ENCODE measurements at regions not wholly inside any gene's neighbourhood (a gene's known extent, or its start where the extent isn't known, plus 50 kb on each side); places are given as distances from the start of the nearest gene placed in this dataset.

DNA sequence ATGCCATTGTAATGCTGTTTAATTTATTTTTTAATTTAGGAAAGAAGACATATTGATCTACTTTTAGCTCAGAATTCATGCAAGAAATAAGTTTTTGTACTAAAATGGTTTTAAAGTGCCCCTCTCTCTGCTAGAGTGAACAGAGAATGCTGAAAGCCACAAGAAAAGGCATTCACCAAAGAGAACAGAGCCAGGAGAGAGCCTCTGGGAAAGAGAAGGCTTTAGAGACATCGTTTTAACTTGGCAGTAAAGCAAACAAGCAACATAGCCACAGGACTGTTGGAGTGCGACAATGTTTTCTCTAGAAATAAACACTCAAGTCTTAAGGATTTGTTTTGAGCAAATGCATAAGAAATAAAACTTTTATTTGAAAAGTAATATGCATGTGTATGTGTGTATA lies 484.1 kb upstream of the CPEB2 start:
- TF ChIP-seq, protein P1, sequence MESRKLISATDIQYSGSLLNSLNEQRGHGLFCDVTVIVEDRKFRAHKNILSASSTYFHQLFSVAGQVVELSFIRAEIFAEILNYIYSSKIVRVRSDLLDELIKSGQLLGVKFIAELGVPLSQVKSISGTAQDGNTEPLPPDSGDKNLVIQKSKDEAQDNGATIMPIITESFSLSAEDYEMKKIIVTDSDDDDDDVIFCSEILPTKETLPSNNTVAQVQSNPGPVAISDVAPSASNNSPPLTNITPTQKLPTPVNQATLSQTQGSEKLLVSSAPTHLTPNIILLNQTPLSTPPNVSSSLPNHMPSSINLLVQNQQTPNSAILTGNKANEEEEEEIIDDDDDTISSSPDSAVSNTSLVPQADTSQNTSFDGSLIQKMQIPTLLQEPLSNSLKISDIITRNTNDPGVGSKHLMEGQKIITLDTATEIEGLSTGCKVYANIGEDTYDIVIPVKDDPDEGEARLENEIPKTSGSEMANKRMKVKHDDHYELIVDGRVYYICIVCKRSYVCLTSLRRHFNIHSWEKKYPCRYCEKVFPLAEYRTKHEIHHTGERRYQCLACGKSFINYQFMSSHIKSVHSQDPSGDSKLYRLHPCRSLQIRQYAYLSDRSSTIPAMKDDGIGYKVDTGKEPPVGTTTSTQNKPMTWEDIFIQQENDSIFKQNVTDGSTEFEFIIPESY (IDR thresholded peaks at IDR 0.05; ENCODE audit: borderline replicate concordance, low read depth): no peak
- TF ChIP-seq, protein P2, sequence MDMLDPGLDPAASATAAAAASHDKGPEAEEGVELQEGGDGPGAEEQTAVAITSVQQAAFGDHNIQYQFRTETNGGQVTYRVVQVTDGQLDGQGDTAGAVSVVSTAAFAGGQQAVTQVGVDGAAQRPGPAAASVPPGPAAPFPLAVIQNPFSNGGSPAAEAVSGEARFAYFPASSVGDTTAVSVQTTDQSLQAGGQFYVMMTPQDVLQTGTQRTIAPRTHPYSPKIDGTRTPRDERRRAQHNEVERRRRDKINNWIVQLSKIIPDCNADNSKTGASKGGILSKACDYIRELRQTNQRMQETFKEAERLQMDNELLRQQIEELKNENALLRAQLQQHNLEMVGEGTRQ (IDR thresholded peaks at IDR 0.05; ENCODE audit: borderline replicate concordance, low read depth, low read length): no peak
- TF ChIP-seq RCOR1 (IDR thresholded peaks at IDR 0.05; ENCODE audit: low read length) (no peak), TCF12 (IDR thresholded peaks at IDR 0.05) (no peak), EP300 (IDR thresholded peaks at IDR 0.05; ENCODE audit: borderline replicate concordance in 1 of 2, low read depth in 1 of 2, low read length in 1 of 2) (no peak)
- TF ChIP-seq, protein P3, sequence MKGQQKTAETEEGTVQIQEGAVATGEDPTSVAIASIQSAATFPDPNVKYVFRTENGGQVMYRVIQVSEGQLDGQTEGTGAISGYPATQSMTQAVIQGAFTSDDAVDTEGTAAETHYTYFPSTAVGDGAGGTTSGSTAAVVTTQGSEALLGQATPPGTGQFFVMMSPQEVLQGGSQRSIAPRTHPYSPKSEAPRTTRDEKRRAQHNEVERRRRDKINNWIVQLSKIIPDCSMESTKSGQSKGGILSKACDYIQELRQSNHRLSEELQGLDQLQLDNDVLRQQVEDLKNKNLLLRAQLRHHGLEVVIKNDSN (IDR thresholded peaks at IDR 0.05; ENCODE audit: borderline replicate concordance, low read depth): no peak

Data from SK-N-SH (cell line).